PC-3 (cell line): ENCODE measurements at regions not wholly inside any gene's neighbourhood (a gene's known extent, or its start where the extent isn't known, plus 50 kb on each side); places are given as distances from the start of the nearest gene placed in this dataset.
A peak's percentile ranks its signal among the peaks of the same experiment; 100 is the strongest.

Experiments used
- ATAC-seq: fragments of 200-7000 bp; cut with Tn5 transposase; 2 replicates; pipeline ENCODE4 v1.9.1; 2020; ENCODE audit warnings: mild to moderate bottlenecking, moderate library complexity
- BruUV-seq: library from RNA; stranded (reverse); fragments of 400-500 nt; replicated peaks from 2 replicates; lab custom pipeline; 2021; lab: Mats Ljungman, UMichigan
- CTCF ChIA-PET: fragments of 300-600 bp; sonication (Branson Sonifier 250); formaldehyde crosslinking; loops from one replicate; lab custom pipeline; 2022; ENCODE audit warnings: antibody characterized with exemption; lab: Charles Lee
- POLR2A ChIA-PET: fragments of 300-600 bp; sonication (Branson Sonifier 250); formaldehyde crosslinking; loops from one replicate; lab custom pipeline; 2022; ENCODE audit warnings: antibody characterized with exemption; ENCODE audit not compliant: unreplicated experiment; lab: Charles Lee
- DNase-seq: peaks from one replicate; pipeline ENCODE4 v3.0.0-alpha.2; 2015
- H2AFZ ChIP-seq: fragments of 300-600 bp; sonication (generic); 2 replicates; pipeline ENCODE4 v1.6.0; 2016; ENCODE audit warnings: antibody characterized with exemption, low read length
- H3F3A ChIP-seq: fragments of 300-600 bp; sonication (generic); one replicate; pipeline ENCODE4 v1.6.0; 2017; ENCODE audit warnings: antibody characterized with exemption, low read length, control low read depth, mild to moderate bottlenecking; ENCODE audit not compliant: unreplicated experiment
- H3K27ac ChIP-seq: fragments of 300-600 bp; sonication (generic); 2 replicates; pipeline ENCODE4 v1.5.1; 2016; ENCODE audit warnings: mild to moderate bottlenecking, low read length
- H3K27me3 ChIP-seq: fragments of 300-600 bp; sonication (generic); 2 replicates; pipeline ENCODE4 v1.6.1; 2016; ENCODE audit warnings: low read length, mixed read lengths
- H3K36me3 ChIP-seq: fragments of 300-600 bp; sonication (generic); 2 replicates; pipeline ENCODE4 v1.6.1; 2016; ENCODE audit warnings: low read depth, mixed run types, low read length, mixed read lengths
- H3K4me1 ChIP-seq: fragments of 300-600 bp; sonication (generic); 2 replicates; pipeline ENCODE4 v1.5.1; 2016; ENCODE audit warnings: low read length; ENCODE audit not compliant: insufficient read depth
- H3K4me2 ChIP-seq: fragments of 300-600 bp; sonication (generic); 2 replicates; pipeline ENCODE4 v1.6.0; 2016; ENCODE audit warnings: low read length
- H3K4me3 ChIP-seq: fragments of 300-600 bp; sonication (generic); 2 replicates; pipeline ENCODE4 v1.5.1; 2016; ENCODE audit warnings: mild to moderate bottlenecking, low read length, mixed read lengths
- H3K79me2 ChIP-seq: fragments of 300-600 bp; sonication (generic); 2 replicates; pipeline ENCODE4 v1.6.1; 2017; ENCODE audit warnings: low read length, mixed read lengths
- H3K9ac ChIP-seq: fragments of 300-600 bp; sonication (generic); 2 replicates; pipeline ENCODE4 v1.6.0; 2016; ENCODE audit warnings: mild to moderate bottlenecking, low read length
- H3K9me2 ChIP-seq: fragments of 300-600 bp; sonication (generic); replicated peaks from 2 replicates; pipeline ENCODE4 v1.6.1; 2016; ENCODE audit warnings: mixed run types, low read length, mixed read lengths
- H3K9me3 ChIP-seq: fragments of 300-600 bp; sonication (generic); 2 replicates; pipeline ENCODE4 v1.6.1; 2016; ENCODE audit warnings: low read length, mixed read lengths
- H4K20me1 ChIP-seq: fragments of 300-600 bp; sonication (generic); 2 replicates; pipeline ENCODE4 v1.6.1; 2016; ENCODE audit warnings: low read length, mixed read lengths
- EZH2 ChIP-seq: fragments of 300-600 bp; sonication (generic); IDR thresholded peaks from one replicate; pipeline ENCODE4 v1.6.1; 2017; ENCODE audit warnings: antibody characterized with exemption, mild to moderate bottlenecking, low read length; ENCODE audit not compliant: unreplicated experiment
- EZH2phosphoT487 ChIP-seq: fragments of 300-600 bp; sonication (generic); IDR thresholded peaks from 2 replicates; pipeline ENCODE4 v1.6.1; 2018; ENCODE audit warnings: mild to moderate bottlenecking, antibody characterized with exemption, low read length, borderline replicate concordance
- intact Hi-C: fragments of 100-400 bp; cut with micrococcal nuclease; formaldehyde crosslinking; loops from 2 replicates; pipeline ENCODE4 v1.9.0; 2023
- TF ChIP-seq, protein P1 (sequence below): fragments of 300-600 bp; sonication (generic); conservative IDR thresholded peaks from 2 replicates; pipeline ENCODE4 v1.5.1; 2017; ENCODE audit warnings: antibody characterized with exemption, low read depth, mild to moderate bottlenecking, low read length

DNA sequence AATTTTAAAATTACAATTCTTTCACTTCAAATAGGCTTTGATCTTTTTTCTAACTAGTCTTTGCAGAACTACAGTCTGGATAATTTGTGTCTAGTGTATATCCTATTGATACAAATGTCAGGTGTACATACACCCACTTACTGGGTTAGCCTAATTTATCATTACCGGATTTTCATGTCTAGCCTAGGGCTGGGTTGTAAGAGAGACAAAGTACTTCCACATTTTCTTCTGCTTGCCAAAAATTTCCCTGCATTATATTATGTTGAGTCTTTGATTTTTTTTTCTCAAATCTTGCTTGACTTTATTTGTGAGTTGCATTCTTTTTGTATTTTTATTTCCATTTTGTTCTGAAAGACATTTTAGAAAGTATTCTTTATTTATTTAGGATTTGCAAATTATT, 284.8 kb upstream of the FZD8 start:
- TF ChIP-seq, protein P1, sequence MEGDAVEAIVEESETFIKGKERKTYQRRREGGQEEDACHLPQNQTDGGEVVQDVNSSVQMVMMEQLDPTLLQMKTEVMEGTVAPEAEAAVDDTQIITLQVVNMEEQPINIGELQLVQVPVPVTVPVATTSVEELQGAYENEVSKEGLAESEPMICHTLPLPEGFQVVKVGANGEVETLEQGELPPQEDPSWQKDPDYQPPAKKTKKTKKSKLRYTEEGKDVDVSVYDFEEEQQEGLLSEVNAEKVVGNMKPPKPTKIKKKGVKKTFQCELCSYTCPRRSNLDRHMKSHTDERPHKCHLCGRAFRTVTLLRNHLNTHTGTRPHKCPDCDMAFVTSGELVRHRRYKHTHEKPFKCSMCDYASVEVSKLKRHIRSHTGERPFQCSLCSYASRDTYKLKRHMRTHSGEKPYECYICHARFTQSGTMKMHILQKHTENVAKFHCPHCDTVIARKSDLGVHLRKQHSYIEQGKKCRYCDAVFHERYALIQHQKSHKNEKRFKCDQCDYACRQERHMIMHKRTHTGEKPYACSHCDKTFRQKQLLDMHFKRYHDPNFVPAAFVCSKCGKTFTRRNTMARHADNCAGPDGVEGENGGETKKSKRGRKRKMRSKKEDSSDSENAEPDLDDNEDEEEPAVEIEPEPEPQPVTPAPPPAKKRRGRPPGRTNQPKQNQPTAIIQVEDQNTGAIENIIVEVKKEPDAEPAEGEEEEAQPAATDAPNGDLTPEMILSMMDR, result no peak
- TF ChIP-seq EZH2phosphoT487 (no peak), EZH2 (no peak)
- Histone ChIP-seq H3K27ac (no peak overlapping the region), H3K79me2 (no peaks in the 10 kb centered on the region), H3K9me3 (no peaks in the 10 kb centered on the region), H3F3A (no peaks in the 10 kb centered on the region), H3K9ac (no peak overlapping the region), H3K4me2 (no peak overlapping the region), H3K4me3 (no peak overlapping the region), H3K9me2 (0 out of 2 replicates have a peak, but pooled peaks cover 7% of the 10 kb centered on the region), H3K4me1 (peaks cover 11% of the 10 kb centered on the region), H3K36me3 (no peaks in the 10 kb centered on the region), H3K27me3 (no peaks in the 10 kb centered on the region), H2AFZ (no peak overlapping the region), H4K20me1 (no peaks in the 10 kb centered on the region)
- ATAC-seq, result no peak
- ChIA-PET POLR2A (no interaction called here), CTCF (no interaction called here)
- DNase-seq, result no peak
- intact Hi-C loops, result no loop called here
- no TSS peak for BruUV-seq

DNA sequence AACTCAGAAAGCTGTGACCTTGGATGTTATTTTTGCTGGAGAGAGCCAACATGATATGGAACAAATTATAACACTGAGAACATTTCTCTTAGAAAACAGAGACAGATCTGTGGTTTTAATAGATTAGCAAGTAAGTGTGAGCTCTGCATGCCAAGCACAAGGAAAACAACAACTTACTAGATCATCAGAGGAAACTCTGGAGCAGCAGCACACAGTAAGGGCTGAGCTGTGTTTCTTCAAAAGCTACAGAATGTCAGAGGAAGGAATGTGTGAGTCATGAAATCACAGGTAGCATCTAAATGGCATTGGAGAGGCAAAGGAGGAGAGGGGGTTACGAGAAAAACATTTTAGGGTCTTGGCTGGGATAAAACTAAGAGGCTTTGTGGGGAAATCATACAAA, 283.4 kb upstream of the FZD8 start:
- Histone ChIP-seq H3K9me3 (no peaks in the 10 kb centered on the region), H2AFZ (no peak overlapping the region), H3K9ac (no peak overlapping the region), H3K4me2 (no peak overlapping the region), H4K20me1 (no peaks in the 10 kb centered on the region), H3F3A (no peaks in the 10 kb centered on the region), H3K9me2 (0 out of 2 replicates have a peak, but pooled peaks cover 7% of the 10 kb centered on the region), H3K79me2 (no peaks in the 10 kb centered on the region), H3K27ac (no peak overlapping the region), H3K4me1 (peaks cover 11% of the 10 kb centered on the region), H3K27me3 (no peaks in the 10 kb centered on the region), H3K36me3 (no peaks in the 10 kb centered on the region), H3K4me3 (no peak overlapping the region)
- TF ChIP-seq EZH2 (no peak), EZH2phosphoT487 (no peak)
- TF ChIP-seq, protein P1, result no peak
- DNase-seq, result peak; percentile 79
- intact Hi-C loops, result no loop called here
- no TSS peak for BruUV-seq
- peak; percentile 73 for ATAC-seq
- ChIA-PET CTCF (no interaction called here), POLR2A (no interaction called here)

DNA sequence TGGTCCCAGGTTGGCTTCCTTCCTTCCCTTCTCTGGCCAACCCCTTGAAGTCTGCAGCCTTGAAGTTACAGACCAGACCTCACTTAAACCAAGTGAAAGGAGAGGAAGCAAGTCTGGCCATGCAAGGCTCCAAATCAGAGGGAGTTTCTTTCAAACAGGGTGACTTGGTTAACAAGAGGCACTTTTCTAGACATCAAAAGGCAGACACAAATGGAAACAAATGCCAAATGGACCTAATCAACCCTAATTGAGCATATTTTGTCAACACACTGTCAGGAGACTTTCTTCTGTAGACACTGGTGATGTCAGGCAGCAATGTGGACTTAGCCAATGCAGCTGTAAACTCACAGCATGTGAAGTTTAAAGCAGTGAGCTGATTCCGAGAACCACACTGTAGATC, 282.7 kb upstream of the FZD8 start:
- CTCF ChIA-PET, result no interaction called here
- ATAC-seq, result no peak

More for the DNA sequence above, 282.7 kb upstream of the FZD8 start:
- Histone ChIP-seq H3K27ac (no peak overlapping the region), H3K27me3 (no peaks in the 10 kb centered on the region), H4K20me1 (no peaks in the 10 kb centered on the region), H3K36me3 (no peaks in the 10 kb centered on the region), H2AFZ (peak overlapping the region; percentile 1; the same call in 1 of the 2 replicates), H3F3A (no peaks in the 10 kb centered on the region), H3K4me1 (peaks cover 11% of the 10 kb centered on the region), H3K79me2 (no peaks in the 10 kb centered on the region), H3K9me2 (0 out of 2 replicates have a peak, but pooled peaks cover 7% of the 10 kb centered on the region), H3K4me2 (no peak overlapping the region), H3K9ac (no peak overlapping the region), H3K4me3 (no peak overlapping the region), H3K9me3 (no peaks in the 10 kb centered on the region)
- intact Hi-C loops, result no loop called here
- TF ChIP-seq EZH2 (no peak), EZH2phosphoT487 (no peak)
- TF ChIP-seq, protein P1, result no peak
- no peak for DNase-seq
- POLR2A ChIA-PET, result no interaction called here
- no TSS peak for BruUV-seq
